AG04449 (cell line): ENCODE measurements at regions not wholly inside any gene's neighbourhood (a gene's known extent, or its start where the extent isn't known, plus 50 kb on each side); places are given as distances from the start of the nearest gene placed in this dataset.

Experiments used
- CTCF ChIA-PET: fragments of 350-600 bp; formaldehyde crosslinking; extraction: SDS; loops from one replicate; lab custom pipeline; 2021; ENCODE audit warnings: antibody characterized with exemption; lab: Yijun Ruan, JAX
- POLR2A ChIA-PET: fragments of 400-600, 350-600 bp; formaldehyde crosslinking; extraction: SDS; loops from one replicate; lab custom pipeline; 2020; ENCODE audit warnings: antibody characterized with exemption, inconsistent platforms; lab: Yijun Ruan, JAX
- DNase-seq: peaks from one replicate; pipeline ENCODE4 v3.0.0-alpha.2; 2010; ENCODE audit warnings: low read depth, low spot score
- H3K4me3 ChIP-seq: 2 replicates; pipeline ENCODE4 v1.5.1; 2011; ENCODE audit warnings: low read depth, mild to moderate bottlenecking, control low read depth, low read length
- CTCF ChIP-seq: IDR thresholded peaks from one replicate; pipeline ENCODE4 v1.5.1; 2011; ENCODE audit warnings: mild to moderate bottlenecking, moderate library complexity, low read length, control low read depth, inconsistent platforms; ENCODE audit not compliant: insufficient read depth; ENCODE audit errors: missing control alignments

- POLR2A ChIA-PET: no interaction called here
- H3K4me3 ChIP-seq: no peak overlapping the region
- TF ChIP-seq CTCF: no peak
- DNase-seq: no peak
- CTCF ChIA-PET: no interaction called here
Observed at GRCh38 chr4:24192018-24192641, 302.3 kb upstream of the PPARGC1A start.

- POLR2A ChIA-PET: no interaction called here
- no peak for TF ChIP-seq CTCF
- CTCF ChIA-PET: no interaction called here
- H3K4me3 ChIP-seq: no peak overlapping the region
- no peak for DNase-seq
Observed at GRCh38 chr4:24190761-24191695, 301.2 kb upstream of the PPARGC1A start.

- no peak for DNase-seq
- no peak for TF ChIP-seq CTCF
- no peak overlapping the region for H3K4me3 ChIP-seq
- POLR2A ChIA-PET: no interaction called here
- CTCF ChIA-PET: no interaction called here
Observed at GRCh38 chr4:24188459-24188858, 298.6 kb upstream of the PPARGC1A start.

- H3K4me3 ChIP-seq: no peak overlapping the region
- ChIA-PET POLR2A (no interaction called here), CTCF (no interaction called here)
- DNase-seq: no peak
- TF ChIP-seq CTCF: no peak
Observed at GRCh38 chr4:24186466-24186865, 296.6 kb upstream of the PPARGC1A start.

- no peak for TF ChIP-seq CTCF
- H3K4me3 ChIP-seq: no peak overlapping the region
- DNase-seq: no peak
- ChIA-PET POLR2A (no interaction called here), CTCF (no interaction called here)
Observed at GRCh38 chr4:24181005-24181404, 291.2 kb upstream of the PPARGC1A start.

GRCh38 chr4:24180586-24180985 lies 290.7 kb upstream of the PPARGC1A start:
- no peak overlapping the region for H3K4me3 ChIP-seq
- no peak for TF ChIP-seq CTCF
- CTCF ChIA-PET: no interaction called here
- no peak for DNase-seq
- POLR2A ChIA-PET: no interaction called here
